Testis (tissue), 2 donors: ENCODE measurements at regions not wholly inside any gene's neighbourhood (a gene's known extent, or its start where the extent isn't known, plus 50 kb on each side); places are given as distances from the start of the nearest gene placed in this dataset.

Source experiments
- CTCF ChIP-seq, 3 experiments: fragments of 450-650 bp in 2 of 3; fragments of 200-600 bp in 1 of 3; sonication (generic) in 1 of 3; IDR thresholded peaks; one replicate each; pipeline ENCODE4 v1.5.1; 2016 to 2019; ENCODE audit warnings: antibody characterized with exemption in 3 of 3, mild to moderate bottlenecking in 2 of 3, moderate library complexity in 1 of 3
- POLR2A ChIP-seq: fragments of 450-650 bp; IDR thresholded peaks from one replicate; pipeline ENCODE4 v1.6.1; 2017; ENCODE audit warnings: antibody characterized with exemption, mild to moderate bottlenecking, moderate library complexity

- TF ChIP-seq POLR2A, result no peak
- TF ChIP-seq CTCF (IDR thresholded peaks at IDR 0.05), result no peak
Observed at GRCh38 chrY:15704906-15705305, 1180.6 kb downstream of the NLGN4Y start.
